Thoracic aorta (tissue), 2 donors: ENCODE measurements at regions not wholly inside any gene's neighbourhood (a gene's known extent, or its start where the extent isn't known, plus 50 kb on each side); places are given as distances from the start of the nearest gene placed in this dataset.

Source experiments
- ATAC-seq: fragments of 150-250 bp; one replicate; pipeline ENCODE4 v1.8.0; 2017; ENCODE audit warnings: low read depth; ENCODE audit not compliant: insufficient number of reproducible peaks, low FRiP score
- DNase-seq: peaks from one replicate; pipeline ENCODE4 v3.0.0-alpha.2; 2020; ENCODE audit warnings: low spot score
- H3K27ac ChIP-seq, 2 donors: fragments of 200-600 bp; sonication (generic); 1 replicate in 1 of 2; 2 replicates in 1 of 2; pipeline ENCODE4 v1.5.1; 2016; ENCODE audit warnings: mild to moderate bottlenecking in 2 of 2, moderate library complexity in 2 of 2
- H3K27me3 ChIP-seq: fragments of 200-600 bp; sonication (generic); replicated peaks from 2 replicates; pipeline ENCODE4 v1.6.0; 2016; ENCODE audit warnings: mild to moderate bottlenecking; ENCODE audit not compliant: insufficient read depth
- H3K36me3 ChIP-seq: fragments of 200-600 bp; sonication (generic); one replicate; pipeline ENCODE4 v1.5.1; 2016
- H3K4me1 ChIP-seq, 2 donors: fragments of 200-600 bp; sonication (generic); 1 replicate in 1 of 2; 2 replicates in 1 of 2; pipeline versions ENCODE4 v1.5.1 to v1.6.0; 2016; ENCODE audit warnings: low read depth in 2 of 2, mild to moderate bottlenecking in 1 of 2; ENCODE audit not compliant: control insufficient read depth in 1 of 2
- H3K4me3 ChIP-seq: fragments of 200-600 bp; sonication (generic); 2 replicates; pipeline ENCODE4 v1.5.1; 2016; ENCODE audit warnings: mild to moderate bottlenecking
- H3K9me3 ChIP-seq: fragments of 200-600 bp; sonication (generic); 2 replicates; pipeline ENCODE4 v1.5.1; 2016
- TF ChIP-seq, protein P1 (sequence below): fragments of 200-600 bp; sonication (generic); IDR thresholded peaks from one replicate; pipeline ENCODE4 v1.5.1; 2019; ENCODE audit warnings: antibody characterized with exemption

DNA sequence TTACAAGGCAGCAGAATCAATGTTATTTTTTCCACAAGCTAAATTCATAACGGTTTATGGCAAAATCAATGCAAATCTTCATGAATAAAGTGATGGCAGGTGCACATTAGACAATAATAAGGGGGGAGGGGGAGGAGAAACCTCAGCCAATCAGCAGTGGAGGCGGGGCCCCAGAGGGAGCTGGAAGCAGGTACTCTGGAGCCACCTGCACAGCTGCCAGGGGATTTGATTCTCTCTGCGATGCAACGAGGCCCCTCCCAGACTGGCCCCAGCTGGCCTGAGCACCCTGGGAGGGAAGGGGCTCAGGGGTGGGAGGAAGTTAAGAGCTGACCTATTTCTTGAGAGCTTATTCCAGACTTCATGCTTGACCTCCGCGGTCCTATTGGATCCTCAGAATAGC is 127.8 kb upstream of the IGSF21 start:
- no peaks in the 10 kb centered on the region for H3K36me3 ChIP-seq
- DNase-seq (no peak), ATAC-seq (no peak)
- H3K27me3 ChIP-seq: no peaks in the 10 kb centered on the region
- no peaks in the 10 kb centered on the region for H3K4me1 ChIP-seq
- H3K27ac ChIP-seq: no peak overlapping the region
- H3K9me3 ChIP-seq: no peaks in the 10 kb centered on the region
- TF ChIP-seq, protein P1, sequence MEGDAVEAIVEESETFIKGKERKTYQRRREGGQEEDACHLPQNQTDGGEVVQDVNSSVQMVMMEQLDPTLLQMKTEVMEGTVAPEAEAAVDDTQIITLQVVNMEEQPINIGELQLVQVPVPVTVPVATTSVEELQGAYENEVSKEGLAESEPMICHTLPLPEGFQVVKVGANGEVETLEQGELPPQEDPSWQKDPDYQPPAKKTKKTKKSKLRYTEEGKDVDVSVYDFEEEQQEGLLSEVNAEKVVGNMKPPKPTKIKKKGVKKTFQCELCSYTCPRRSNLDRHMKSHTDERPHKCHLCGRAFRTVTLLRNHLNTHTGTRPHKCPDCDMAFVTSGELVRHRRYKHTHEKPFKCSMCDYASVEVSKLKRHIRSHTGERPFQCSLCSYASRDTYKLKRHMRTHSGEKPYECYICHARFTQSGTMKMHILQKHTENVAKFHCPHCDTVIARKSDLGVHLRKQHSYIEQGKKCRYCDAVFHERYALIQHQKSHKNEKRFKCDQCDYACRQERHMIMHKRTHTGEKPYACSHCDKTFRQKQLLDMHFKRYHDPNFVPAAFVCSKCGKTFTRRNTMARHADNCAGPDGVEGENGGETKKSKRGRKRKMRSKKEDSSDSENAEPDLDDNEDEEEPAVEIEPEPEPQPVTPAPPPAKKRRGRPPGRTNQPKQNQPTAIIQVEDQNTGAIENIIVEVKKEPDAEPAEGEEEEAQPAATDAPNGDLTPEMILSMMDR: no peak
- H3K4me3 ChIP-seq: no peak overlapping the region

DNA sequence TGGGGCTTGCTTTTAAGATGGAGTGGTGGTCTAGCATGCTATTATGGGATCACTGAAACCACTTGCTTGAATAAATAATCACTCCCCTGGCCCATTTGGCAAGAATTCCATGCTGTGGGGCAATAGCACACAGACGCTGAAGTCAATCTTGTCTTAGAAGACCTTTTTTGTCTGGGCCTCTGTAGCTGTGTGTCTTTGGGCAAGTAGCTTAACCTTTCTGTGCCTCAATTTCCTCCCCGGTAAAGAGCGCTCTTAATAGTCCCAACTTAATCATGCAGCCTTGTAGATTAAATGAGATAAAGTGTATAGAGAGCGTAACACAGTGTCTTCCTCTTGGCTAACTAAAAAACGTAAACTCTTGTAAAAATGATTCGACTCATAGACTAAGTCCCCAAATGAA is 125.4 kb upstream of the IGSF21 start:
- no peaks in the 10 kb centered on the region for H3K4me1 ChIP-seq
- H3K36me3 ChIP-seq: no peaks in the 10 kb centered on the region
- TF ChIP-seq, protein P1: no peak
- H3K27ac ChIP-seq: no peak overlapping the region
- no peak overlapping the region for H3K4me3 ChIP-seq
- no peaks in the 10 kb centered on the region for H3K27me3 ChIP-seq
- peaks cover 6% of the 10 kb centered on the region for H3K9me3 ChIP-seq
- DNase-seq: no peak
- ATAC-seq: no peak

DNA sequence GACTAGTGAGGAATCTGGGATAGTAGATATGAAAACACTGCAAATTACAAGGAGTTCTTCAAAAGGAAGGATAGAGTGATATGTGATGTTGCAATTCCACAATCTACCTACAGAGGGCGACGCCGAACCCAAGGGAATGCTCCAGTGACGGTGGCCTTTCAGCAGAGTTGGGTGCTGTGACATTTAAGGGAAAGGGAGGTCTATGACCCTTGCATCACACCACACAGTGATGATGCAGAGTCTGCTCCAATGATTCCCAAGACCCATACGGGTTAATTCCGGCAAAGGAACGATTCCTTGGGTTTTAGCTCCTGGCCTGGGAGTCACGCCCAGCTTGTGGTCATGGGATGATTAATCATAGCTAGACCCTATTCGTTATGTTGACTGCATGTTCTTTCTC is 123.0 kb upstream of the IGSF21 start:
- TF ChIP-seq, protein P1: peak; percentile 35

DNA sequence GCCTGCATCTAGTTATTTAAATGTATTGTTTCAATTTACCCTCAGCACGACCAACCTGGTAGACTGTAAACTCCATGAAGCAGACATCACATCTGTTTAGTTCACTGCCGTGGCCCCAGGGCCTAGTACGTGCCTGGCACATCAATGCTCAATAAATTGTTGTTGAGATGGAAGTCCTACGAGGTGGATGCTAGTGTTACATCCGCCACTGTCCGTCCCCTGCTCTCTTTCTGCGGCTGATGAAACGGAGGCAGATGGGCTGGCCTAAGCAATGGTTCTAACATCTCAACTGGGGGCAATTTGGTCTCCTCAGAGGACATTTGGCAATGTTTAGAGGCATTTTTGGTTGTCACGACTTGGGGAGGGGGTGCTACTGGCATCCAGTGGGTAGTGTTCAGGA is 121.4 kb upstream of the IGSF21 start:
- Histone ChIP-seq H3K4me3 (no peak overlapping the region), H3K27ac (no peak overlapping the region), H3K36me3 (no peaks in the 10 kb centered on the region), H3K9me3 (peaks cover 6% of the 10 kb centered on the region), H3K27me3 (no peaks in the 10 kb centered on the region), H3K4me1 (no peaks in the 10 kb centered on the region)
- TF ChIP-seq, protein P1: no peak
- DNase-seq: no peak
- ATAC-seq: no peak

More for the DNA sequence above, 123.0 kb upstream of the IGSF21 start:
- H3K9me3 ChIP-seq: peaks cover 6% of the 10 kb centered on the region
- DNase-seq: no peak
- H3K27me3 ChIP-seq: no peaks in the 10 kb centered on the region
- H3K27ac ChIP-seq: no peak overlapping the region
- H3K36me3 ChIP-seq: no peaks in the 10 kb centered on the region
- no peak for ATAC-seq
- H3K4me1 ChIP-seq: no peaks in the 10 kb centered on the region
- H3K4me3 ChIP-seq: no peak overlapping the region

DNA sequence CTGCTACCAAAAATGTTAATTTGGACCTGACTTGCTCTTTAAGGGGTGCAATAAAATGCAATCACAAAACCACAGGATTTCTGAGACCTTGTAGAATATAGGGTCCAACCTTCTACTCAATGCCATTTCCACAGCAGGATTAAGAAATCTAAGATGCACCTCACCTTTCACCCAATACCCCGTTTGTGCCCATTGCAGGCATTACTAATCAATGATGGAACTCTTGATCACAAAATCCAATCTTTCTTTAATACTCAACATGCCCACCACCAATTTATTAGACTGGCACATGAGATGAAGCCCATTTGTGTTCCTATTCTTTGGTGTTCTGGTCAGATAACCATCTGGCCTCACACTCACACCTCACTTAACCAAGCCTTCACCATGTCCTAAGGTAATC is 117.2 kb upstream of the IGSF21 start:
- DNase-seq (no peak), ATAC-seq (no peak)
- TF ChIP-seq, protein P1: no peak
- no peaks in the 10 kb centered on the region for H3K4me1 ChIP-seq
- H3K9me3 ChIP-seq: peaks cover 3% of the 10 kb centered on the region
- no peaks in the 10 kb centered on the region for H3K27me3 ChIP-seq
- no peak overlapping the region for H3K27ac ChIP-seq
- no peaks in the 10 kb centered on the region for H3K36me3 ChIP-seq
- H3K4me3 ChIP-seq: no peak overlapping the region
